ACC112 (cell line): ENCODE measurements at regions not wholly inside any gene's neighbourhood (a gene's known extent, or its start where the extent isn't known, plus 50 kb on each side); places are given as distances from the start of the nearest gene placed in this dataset.

Source experiments
- H2AFZ ChIP-seq: fragments of 200-600 bp; sonication (generic); one replicate; pipeline ENCODE4 v1.6.0; 2017; ENCODE audit warnings: antibody characterized with exemption, low read length; ENCODE audit not compliant: unreplicated experiment
- H3K27ac ChIP-seq: fragments of 200-600 bp; sonication (generic); 2 replicates; pipeline ENCODE4 v1.5.1; 2014; ENCODE audit warnings: low read depth, mild to moderate bottlenecking, antibody characterized with exemption, low read length, moderate library complexity
- H3K27me3 ChIP-seq: fragments of 200-600 bp; sonication (generic); 2 replicates; pipeline ENCODE4 v1.6.1; 2014; ENCODE audit warnings: mild to moderate bottlenecking, antibody characterized with exemption, low read length, moderate library complexity, mixed read lengths; ENCODE audit not compliant: insufficient read depth
- H3K36me3 ChIP-seq: fragments of 200-600 bp; sonication (generic); 2 replicates; pipeline ENCODE4 v1.6.1; 2016; ENCODE audit warnings: mild to moderate bottlenecking, antibody characterized with exemption, low read length, moderate library complexity, mixed read lengths; ENCODE audit not compliant: insufficient read depth
- H3K4me1 ChIP-seq: fragments of 200-600 bp; sonication (generic); one replicate; pipeline ENCODE4 v1.6.1; 2016; ENCODE audit warnings: low read length, mixed read lengths; ENCODE audit not compliant: insufficient read depth, unreplicated experiment, control insufficient read depth
- H3K4me3 ChIP-seq: fragments of 200-600 bp; sonication (generic); 2 replicates; pipeline ENCODE4 v1.5.1; 2014; ENCODE audit warnings: mild to moderate bottlenecking, low read depth, low read length
- H3K79me2 ChIP-seq: fragments of 200-600 bp; sonication (generic); one replicate; pipeline ENCODE4 v1.6.0; 2016; ENCODE audit warnings: low read length; ENCODE audit not compliant: control insufficient read depth, unreplicated experiment, insufficient read depth

DNA sequence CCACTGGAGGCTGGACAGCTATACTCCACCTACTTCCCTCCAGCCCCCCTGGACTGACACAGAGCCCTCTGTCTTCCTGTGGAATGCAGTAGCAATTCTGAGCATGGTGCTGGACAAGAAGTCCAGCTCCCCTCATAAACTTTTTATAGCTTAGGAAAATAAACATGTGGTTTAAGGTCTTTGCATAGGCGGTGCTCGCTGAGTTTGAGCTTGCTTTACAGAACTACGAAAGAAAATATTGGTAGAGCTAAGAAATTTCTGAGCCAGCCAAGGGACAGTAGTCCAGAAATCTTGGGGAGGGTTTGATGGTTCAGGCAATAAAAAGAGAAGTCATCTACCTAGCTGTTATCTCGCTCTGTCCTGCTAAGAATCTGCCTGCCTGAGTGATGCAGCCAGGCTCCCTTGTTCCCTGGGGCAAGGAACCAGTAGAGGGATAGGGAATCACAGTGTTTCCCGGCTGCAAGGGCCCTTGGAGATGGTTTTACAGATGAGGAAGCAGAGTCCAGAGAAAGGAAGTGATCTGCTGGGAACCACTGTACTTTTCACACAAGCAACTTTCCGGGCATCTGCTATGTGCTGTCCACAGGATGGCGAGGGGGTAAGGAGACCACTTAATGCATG is 343.4 kb downstream of the CDC5L start:
- Histone ChIP-seq H3K79me2 (no peaks in the 10 kb centered on the region), H2AFZ (no peak overlapping the region), H3K36me3 (no peaks in the 10 kb centered on the region), H3K27ac (no peak overlapping the region), H3K4me1 (peaks cover 12% of the 10 kb centered on the region), H3K27me3 (no peaks in the 10 kb centered on the region), H3K4me3 (no peak overlapping the region)

DNA sequence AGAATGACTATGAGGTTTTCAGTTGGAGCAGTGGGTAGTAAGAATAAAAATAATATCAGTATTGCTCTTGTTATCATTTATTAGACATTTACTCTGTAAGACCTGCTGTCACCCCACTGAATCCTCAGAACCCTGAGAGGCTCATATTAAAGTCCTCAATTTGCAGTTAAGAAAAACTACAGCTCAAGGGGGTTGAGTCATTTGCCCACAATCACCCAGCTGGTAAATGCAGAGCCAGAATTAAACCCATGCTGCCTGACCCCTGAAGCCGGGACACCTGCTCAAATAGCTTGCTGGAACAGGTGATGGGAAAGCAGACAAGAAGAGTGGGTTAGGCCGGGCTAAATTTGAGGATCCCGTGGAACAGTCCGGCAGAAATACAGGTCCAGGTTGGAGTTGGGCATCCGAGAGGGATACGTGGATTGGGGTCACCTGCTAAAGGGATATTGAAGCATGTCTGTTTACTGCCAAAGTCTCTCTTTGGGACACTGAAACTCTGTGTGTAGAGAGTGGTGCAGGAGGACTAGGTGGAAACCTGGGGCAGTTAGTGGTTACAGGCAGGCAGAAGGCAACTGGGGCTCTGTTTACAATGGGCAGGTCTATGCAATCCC is 344.1 kb downstream of the CDC5L start:
- Histone ChIP-seq H3K36me3 (no peaks in the 10 kb centered on the region), H3K27me3 (no peaks in the 10 kb centered on the region), H3K4me1 (peaks cover 13% of the 10 kb centered on the region), H2AFZ (no peak overlapping the region), H3K79me2 (no peaks in the 10 kb centered on the region), H3K4me3 (no peak overlapping the region), H3K27ac (no peak overlapping the region)

DNA sequence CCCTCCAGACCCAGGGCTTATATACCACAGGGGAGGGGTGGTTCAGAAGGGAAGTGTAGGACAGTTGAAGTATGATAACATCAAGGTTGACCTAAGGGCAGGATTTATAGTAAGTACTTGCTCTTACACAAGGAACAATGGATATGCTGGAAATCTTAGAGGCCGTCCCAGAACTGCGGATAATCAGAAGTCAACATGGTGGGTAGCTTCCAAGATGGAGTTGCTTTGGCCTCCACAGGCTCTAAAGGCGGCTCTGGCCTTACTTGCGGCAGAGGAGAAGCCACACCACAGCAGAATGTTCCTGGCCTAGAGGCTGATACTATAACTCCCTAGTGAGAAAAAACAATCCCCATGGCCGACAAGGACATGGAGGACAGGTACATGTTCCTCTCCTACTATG is 344.7 kb downstream of the CDC5L start:
- Histone ChIP-seq H3K27ac (no peak overlapping the region), H3K4me3 (no peak overlapping the region), H3K79me2 (no peaks in the 10 kb centered on the region), H2AFZ (no peak overlapping the region), H3K4me1 (peaks cover 13% of the 10 kb centered on the region), H3K27me3 (no peaks in the 10 kb centered on the region), H3K36me3 (no peaks in the 10 kb centered on the region)

DNA sequence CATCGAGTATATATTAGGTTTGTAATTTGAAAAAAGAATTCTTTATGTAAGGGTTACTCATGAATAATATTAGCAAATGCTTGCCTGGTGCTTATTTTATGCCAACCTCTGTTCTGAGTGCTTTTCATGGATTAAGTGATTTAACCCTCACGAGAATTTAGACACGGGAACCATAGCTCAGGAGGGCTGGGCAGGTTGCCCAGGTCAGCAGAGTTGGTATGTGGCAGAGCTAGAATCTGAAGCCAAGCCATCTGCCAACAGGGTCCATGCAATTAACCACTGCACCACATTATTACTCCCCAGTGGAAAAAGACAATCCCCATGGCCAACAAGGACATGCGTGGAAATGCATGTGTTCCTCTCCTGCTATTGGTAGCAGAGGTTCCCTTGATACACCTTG is 345.6 kb downstream of the CDC5L start:
- Histone ChIP-seq H3K27ac (no peak overlapping the region), H3K79me2 (no peaks in the 10 kb centered on the region), H3K4me1 (peaks cover 19% of the 10 kb centered on the region), H3K4me3 (no peak overlapping the region), H3K27me3 (no peaks in the 10 kb centered on the region), H3K36me3 (no peaks in the 10 kb centered on the region), H2AFZ (no peak overlapping the region)

DNA sequence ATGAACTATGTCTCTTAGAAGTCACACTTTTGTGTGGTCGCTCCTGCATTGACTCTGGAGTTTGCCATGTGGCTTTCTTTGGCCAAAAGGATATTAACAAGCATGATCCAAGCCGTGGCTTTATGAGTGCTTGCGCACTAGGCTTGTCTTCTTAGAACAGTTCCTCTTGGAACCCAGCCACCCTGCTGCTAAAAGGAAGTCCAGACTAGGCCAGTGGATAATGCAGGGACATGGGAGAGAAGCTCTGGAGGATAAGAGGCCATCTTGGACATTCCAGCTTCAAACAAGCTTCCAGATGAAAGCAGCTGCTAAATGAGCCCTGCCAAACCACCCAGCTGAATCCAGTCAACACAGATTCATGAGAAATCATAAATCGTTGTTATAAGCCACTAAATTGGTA is 346.4 kb downstream of the CDC5L start:
- H3K79me2 ChIP-seq = no peaks in the 10 kb centered on the region

DNA sequence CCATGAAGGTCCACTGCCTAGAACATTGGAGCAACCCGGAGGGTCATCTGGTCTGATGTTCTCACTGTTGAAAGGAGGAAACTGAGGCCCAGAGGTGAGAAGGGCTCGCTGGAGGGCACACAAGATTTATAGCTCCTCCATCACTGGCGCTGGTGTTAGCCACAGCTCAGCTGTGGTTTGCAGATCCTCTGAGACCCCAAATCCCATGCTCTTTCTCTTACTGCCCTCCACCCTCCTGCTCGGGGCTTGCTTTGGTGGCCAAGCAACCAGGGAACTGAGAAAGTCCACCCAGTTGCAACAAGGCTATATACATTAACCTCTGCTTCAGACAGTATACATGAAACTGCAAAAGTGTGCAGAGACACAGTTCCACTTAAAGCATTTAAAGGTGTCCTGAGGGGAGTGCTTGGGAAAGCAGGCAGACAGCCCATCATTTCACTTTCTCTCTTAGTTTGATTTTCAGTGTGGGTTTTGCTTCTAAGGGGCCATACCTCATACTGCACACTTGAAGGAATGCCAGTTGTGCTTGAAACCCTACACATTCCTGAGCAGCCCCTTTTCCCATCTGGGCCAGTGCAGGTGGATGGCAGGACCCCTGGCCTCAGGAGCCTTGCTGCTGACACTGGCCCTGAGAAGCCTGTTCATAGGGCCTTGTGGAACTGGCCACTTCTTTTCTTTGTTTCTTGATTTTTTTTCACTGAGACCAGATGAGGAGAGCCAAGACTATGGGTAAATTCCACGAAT is 347.6 kb downstream of the CDC5L start:
- Histone ChIP-seq H3K4me3 (no peak overlapping the region), H2AFZ (no peak overlapping the region), H3K27me3 (no peaks in the 10 kb centered on the region), H3K27ac (peak overlapping the region; percentile 19; the same call in 1 of the 2 replicates), H3K4me1 (peaks cover 30% of the 10 kb centered on the region), H3K36me3 (no peaks in the 10 kb centered on the region), H3K79me2 (no peaks in the 10 kb centered on the region)

More for the DNA sequence above, 346.4 kb downstream of the CDC5L start:
- Histone ChIP-seq H3K4me1 (peaks cover 27% of the 10 kb centered on the region), H3K27me3 (no peaks in the 10 kb centered on the region), H3K4me3 (no peak overlapping the region), H2AFZ (no peak overlapping the region), H3K36me3 (no peaks in the 10 kb centered on the region), H3K27ac (no peak overlapping the region)

DNA sequence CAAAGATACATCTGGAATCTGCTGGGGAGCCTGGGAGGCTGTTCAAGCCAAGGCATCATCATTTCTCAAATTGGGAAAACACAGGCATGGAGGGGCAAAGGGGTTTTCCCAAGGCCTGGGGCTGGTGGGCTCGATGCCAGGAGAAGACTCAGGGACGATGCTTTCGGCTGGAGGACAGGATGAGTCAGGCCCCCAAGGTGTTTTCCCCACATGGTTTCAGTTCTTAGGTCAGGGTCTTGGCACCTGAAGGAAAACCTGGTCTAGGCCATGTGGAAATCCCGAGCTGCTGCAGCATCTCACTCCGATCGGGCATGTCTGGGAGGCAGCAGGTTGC is 348.1 kb downstream of the CDC5L start:
- no peaks in the 10 kb centered on the region for H3K36me3 ChIP-seq
- no peak overlapping the region for H3K4me3 ChIP-seq
- no peak overlapping the region for H2AFZ ChIP-seq
- H3K27ac ChIP-seq = no peak overlapping the region
- peaks cover 30% of the 10 kb centered on the region for H3K4me1 ChIP-seq
- no peaks in the 10 kb centered on the region for H3K79me2 ChIP-seq
- H3K27me3 ChIP-seq = no peaks in the 10 kb centered on the region

DNA sequence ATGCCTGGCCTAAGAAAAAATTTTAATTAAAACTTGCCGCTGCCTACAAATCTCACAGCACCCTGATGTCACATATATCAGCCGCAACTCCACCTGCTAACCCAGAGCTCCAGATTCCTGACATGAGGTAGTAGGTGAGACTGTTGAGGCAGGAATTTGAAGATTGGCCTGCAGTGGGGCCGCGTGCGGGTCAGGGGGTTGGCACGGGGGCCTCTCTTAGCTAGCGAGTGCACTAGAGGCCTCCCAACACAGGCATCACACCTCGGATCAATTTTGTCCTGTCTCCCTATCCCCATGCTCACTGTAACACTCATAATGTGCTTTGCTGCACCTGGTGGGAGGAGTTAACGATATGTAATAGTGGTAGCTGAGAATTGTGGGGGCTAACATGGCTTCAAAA is 349.8 kb downstream of the CDC5L start:
- H3K4me1 ChIP-seq = peaks cover 30% of the 10 kb centered on the region
- H3K27ac ChIP-seq = no peak overlapping the region
- no peak overlapping the region for H2AFZ ChIP-seq

DNA sequence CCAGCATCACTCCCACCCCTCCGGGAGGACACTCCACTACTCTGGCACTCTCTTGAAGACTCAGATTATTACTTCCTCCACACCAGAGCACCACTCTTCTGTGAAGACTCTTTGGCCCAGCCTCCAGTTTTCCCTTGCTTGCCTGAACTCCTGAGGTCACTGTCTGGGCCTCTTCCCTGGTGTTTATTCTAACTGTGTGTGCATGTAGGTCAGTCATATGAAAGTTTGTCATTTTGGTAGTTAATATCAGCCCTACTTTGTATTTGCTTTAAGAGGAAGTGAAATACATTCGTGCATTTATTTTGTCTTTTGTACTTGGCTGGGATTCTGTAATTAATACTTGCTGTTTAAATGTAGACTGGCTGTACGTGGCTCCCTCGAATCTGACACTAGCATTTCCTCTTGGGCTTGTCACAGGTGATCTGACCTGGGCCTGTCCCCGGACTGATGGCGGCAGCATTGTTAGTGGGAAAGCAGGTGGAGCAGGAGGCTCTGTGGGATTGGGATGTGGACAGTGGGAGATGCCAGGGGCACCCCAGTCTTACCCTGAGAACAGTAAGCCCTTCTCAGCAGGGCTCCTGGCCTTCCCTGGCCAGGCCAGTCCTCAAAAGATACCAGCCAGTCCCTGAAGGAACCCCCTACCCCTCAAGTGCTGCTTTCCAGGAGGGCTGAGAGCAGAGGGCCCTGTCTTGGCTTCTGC is 350.5 kb downstream of the CDC5L start:
- peak overlapping the region; percentile 63 for H3K27ac ChIP-seq
- no peak overlapping the region for H2AFZ ChIP-seq
- no peaks in the 10 kb centered on the region for H3K79me2 ChIP-seq
- no peaks in the 10 kb centered on the region for H3K27me3 ChIP-seq
- no peaks in the 10 kb centered on the region for H3K36me3 ChIP-seq
- no peak overlapping the region for H3K4me3 ChIP-seq
- peaks cover 30% of the 10 kb centered on the region for H3K4me1 ChIP-seq

More for the DNA sequence above, 349.8 kb downstream of the CDC5L start:
- Histone ChIP-seq H3K4me3 (no peak overlapping the region), H3K27me3 (no peaks in the 10 kb centered on the region), H3K36me3 (no peaks in the 10 kb centered on the region), H3K79me2 (no peaks in the 10 kb centered on the region)

DNA sequence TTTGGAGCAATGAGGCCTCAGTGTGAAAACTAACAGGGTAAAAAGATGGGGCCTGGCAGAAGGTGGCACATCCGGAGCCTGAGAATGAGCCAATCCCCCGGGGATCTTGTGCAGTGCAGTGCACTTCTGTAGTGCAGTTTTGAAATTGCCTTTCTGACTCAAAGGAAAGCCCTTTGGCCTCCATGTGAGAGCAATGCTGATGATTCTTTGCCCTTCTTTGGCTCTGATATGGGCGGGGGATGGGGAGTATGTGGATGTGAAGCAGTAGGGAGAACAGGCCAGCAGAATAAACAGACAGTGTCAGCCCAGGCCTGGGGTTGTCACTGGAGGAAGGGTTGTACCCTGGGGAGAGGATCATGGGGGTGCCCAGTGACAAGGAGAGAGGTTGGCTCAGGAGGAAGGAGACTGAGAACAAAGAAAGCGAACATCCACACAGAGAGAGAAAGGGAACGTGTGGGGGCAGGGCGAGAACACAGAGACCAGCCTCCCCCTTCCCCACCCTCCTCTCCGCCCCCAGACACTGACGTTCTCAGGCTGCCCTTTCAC is 351.2 kb downstream of the CDC5L start:
- no peaks in the 10 kb centered on the region for H3K27me3 ChIP-seq
- no peaks in the 10 kb centered on the region for H3K79me2 ChIP-seq
- peak overlapping the region; percentile 28 for H2AFZ ChIP-seq
- peaks cover 30% of the 10 kb centered on the region for H3K4me1 ChIP-seq
- no peaks in the 10 kb centered on the region for H3K36me3 ChIP-seq
- peak overlapping the region; percentile 63 for H3K27ac ChIP-seq
- no peak overlapping the region for H3K4me3 ChIP-seq
